PC-9 (cell line): ENCODE measurements at regions not wholly inside any gene's neighbourhood (a gene's known extent, or its start where the extent isn't known, plus 50 kb on each side); places are given as distances from the start of the nearest gene placed in this dataset.

Experiments used
- BruUV-seq: library from RNA; stranded (reverse); fragments of 400-500 nt; replicated peaks from 2 replicates; lab custom pipeline; 2021; lab: Mats Ljungman, UMichigan
- CTCF ChIA-PET: fragments of 300-600 bp; sonication (Branson Sonifier 250); formaldehyde crosslinking; loops from one replicate; lab custom pipeline; 2022; ENCODE audit warnings: antibody characterized with exemption; lab: Charles Lee
- POLR2A ChIA-PET: fragments of 300-600 bp; sonication (Branson Sonifier 250); formaldehyde crosslinking; loops from one replicate; lab custom pipeline; 2022; ENCODE audit warnings: antibody characterized with exemption; ENCODE audit not compliant: unreplicated experiment; lab: Charles Lee
- DNase-seq, 2 experiments: peaks; one replicate each; pipeline versions ENCODE4 v3.0.0 to v3.0.0-alpha.2; 2015 to 2022; ENCODE audit warnings: mixed read lengths in 1 of 2
- H2AFZ ChIP-seq: fragments of 200-600 bp; sonication (generic); 2 replicates; pipeline ENCODE4 v1.8.1; 2017; ENCODE audit warnings: antibody characterized with exemption
- H3F3A ChIP-seq: fragments of 200-600 bp; sonication (generic); 2 replicates; pipeline ENCODE4 v1.8.1; 2017; ENCODE audit warnings: antibody characterized with exemption, mild to moderate bottlenecking, low read depth; ENCODE audit not compliant: insufficient read depth
- H3K27ac ChIP-seq: fragments of 200-600 bp; sonication (generic); 2 replicates; pipeline ENCODE4 v1.6.1; 2016; ENCODE audit warnings: mixed run types
- H3K27me3 ChIP-seq: fragments of 200-600 bp; sonication (generic); 2 replicates; pipeline ENCODE4 v1.6.1; 2016; ENCODE audit warnings: low read depth, mixed run types; ENCODE audit not compliant: insufficient read depth
- H3K36me3 ChIP-seq: fragments of 200-600 bp; sonication (generic); 2 replicates; pipeline ENCODE4 v1.6.1; 2016; ENCODE audit warnings: low read depth, mixed run types
- H3K4me1 ChIP-seq: fragments of 200-600 bp; sonication (generic); replicated peaks from 2 replicates; pipeline ENCODE4 v1.6.1; 2016; ENCODE audit warnings: mixed run types; ENCODE audit not compliant: insufficient read depth
- H3K4me2 ChIP-seq: fragments of 200-600 bp; sonication (generic); 2 replicates; pipeline ENCODE4 v1.6.1; 2017; ENCODE audit warnings: mixed run types
- H3K4me3 ChIP-seq: fragments of 200-600 bp; sonication (generic); 2 replicates; pipeline ENCODE4 v1.6.1; 2016; ENCODE audit warnings: mixed run types
- H3K79me2 ChIP-seq: fragments of 200-600 bp; sonication (generic); 2 replicates; pipeline ENCODE4 v1.6.1; 2017; ENCODE audit warnings: low read depth, mixed run types
- H3K9me2 ChIP-seq: fragments of 200-600 bp; sonication (generic); 2 replicates; pipeline ENCODE4 v1.8.1; 2017; ENCODE audit warnings: mild to moderate bottlenecking; ENCODE audit not compliant: insufficient read depth
- H3K9me3 ChIP-seq: fragments of 200-600 bp; sonication (generic); 2 replicates; pipeline ENCODE4 v1.8.1; 2016; ENCODE audit warnings: low read depth; ENCODE audit not compliant: insufficient read depth
- H4K20me1 ChIP-seq: fragments of 200-600 bp; sonication (generic); 2 replicates; pipeline ENCODE4 v1.8.1; 2017; ENCODE audit not compliant: insufficient read depth
- EZH2 ChIP-seq: fragments of 200-600 bp; sonication (generic); IDR thresholded peaks from 2 replicates; pipeline ENCODE4 v1.8.0; 2017; ENCODE audit warnings: antibody characterized with exemption, low read depth
- intact Hi-C: fragments of 100-400 bp; cut with micrococcal nuclease; formaldehyde crosslinking; loops from one replicate; pipeline ENCODE4 v1.10.0; 2022; ENCODE audit not compliant: unreplicated experiment
- TF ChIP-seq, protein P1 (sequence below): fragments of 200-600 bp; sonication (generic); conservative IDR thresholded peaks from 2 replicates; pipeline ENCODE4 v1.6.1; 2017; ENCODE audit warnings: mixed run types, antibody characterized with exemption, mild to moderate bottlenecking, moderate library complexity

DNA sequence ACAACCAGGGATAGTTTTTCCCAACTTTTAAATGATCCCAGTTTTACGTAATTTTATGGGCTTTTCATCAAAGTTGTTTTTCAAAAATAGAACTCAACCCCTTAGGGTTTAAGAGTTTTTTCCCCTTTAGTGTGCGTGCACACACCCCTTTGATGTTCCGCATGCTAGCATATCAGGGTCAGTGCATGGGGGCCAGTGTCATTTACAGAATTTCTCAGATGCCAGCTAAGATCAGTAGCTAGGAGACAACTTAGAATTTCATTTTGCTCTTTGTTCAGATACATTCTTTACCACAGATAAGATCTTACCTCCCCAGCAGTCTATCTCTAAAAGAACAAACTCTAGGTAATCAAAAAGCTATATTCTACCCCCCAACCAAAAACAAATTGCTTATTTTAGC lies 238.5 kb upstream of the SASH1 start:
- H3K27me3 ChIP-seq: no peaks in the 10 kb centered on the region
- no peak overlapping the region for H3K4me3 ChIP-seq
- intact Hi-C loops: no loop called here
- H2AFZ ChIP-seq: no peak overlapping the region
- no peaks in the 10 kb centered on the region for H3K9me2 ChIP-seq
- no peaks in the 10 kb centered on the region for H3K79me2 ChIP-seq
- H3K4me1 ChIP-seq: no peaks in the 10 kb centered on the region
- H3K36me3 ChIP-seq: no peaks in the 10 kb centered on the region
- H3K27ac ChIP-seq: no peak overlapping the region
- H3K9me3 ChIP-seq: no peaks in the 10 kb centered on the region
- no peak for DNase-seq
- CTCF ChIA-PET: no interaction called here
- no peaks in the 10 kb centered on the region for H4K20me1 ChIP-seq
- no peaks in the 10 kb centered on the region; the same call in 1 of the 2 replicates for H3F3A ChIP-seq
- H3K4me2 ChIP-seq: no peak overlapping the region
- no TSS peak for BruUV-seq
- POLR2A ChIA-PET: no interaction called here
- no peak for TF ChIP-seq EZH2
- TF ChIP-seq, protein P1, sequence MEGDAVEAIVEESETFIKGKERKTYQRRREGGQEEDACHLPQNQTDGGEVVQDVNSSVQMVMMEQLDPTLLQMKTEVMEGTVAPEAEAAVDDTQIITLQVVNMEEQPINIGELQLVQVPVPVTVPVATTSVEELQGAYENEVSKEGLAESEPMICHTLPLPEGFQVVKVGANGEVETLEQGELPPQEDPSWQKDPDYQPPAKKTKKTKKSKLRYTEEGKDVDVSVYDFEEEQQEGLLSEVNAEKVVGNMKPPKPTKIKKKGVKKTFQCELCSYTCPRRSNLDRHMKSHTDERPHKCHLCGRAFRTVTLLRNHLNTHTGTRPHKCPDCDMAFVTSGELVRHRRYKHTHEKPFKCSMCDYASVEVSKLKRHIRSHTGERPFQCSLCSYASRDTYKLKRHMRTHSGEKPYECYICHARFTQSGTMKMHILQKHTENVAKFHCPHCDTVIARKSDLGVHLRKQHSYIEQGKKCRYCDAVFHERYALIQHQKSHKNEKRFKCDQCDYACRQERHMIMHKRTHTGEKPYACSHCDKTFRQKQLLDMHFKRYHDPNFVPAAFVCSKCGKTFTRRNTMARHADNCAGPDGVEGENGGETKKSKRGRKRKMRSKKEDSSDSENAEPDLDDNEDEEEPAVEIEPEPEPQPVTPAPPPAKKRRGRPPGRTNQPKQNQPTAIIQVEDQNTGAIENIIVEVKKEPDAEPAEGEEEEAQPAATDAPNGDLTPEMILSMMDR: no peak

DNA sequence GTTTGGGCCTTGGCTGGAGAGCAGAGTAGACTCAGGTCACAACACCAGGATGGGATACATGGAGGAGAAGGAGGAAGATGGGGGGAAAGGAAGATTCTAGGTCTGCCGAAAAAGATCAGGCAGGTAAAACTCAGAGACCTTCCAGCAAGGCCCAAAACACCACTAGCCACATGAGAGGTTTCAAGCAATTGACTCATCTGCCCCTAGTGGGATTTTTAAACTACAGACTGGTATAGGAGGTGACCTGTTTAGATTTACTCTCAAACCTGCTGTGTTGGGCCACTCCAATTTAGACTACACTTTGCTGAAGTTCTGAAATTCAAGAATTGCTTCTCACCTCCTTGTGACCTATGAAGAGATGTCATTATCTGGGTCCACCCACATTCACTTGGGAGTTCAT lies 236.9 kb upstream of the SASH1 start:
- H4K20me1 ChIP-seq: no peaks in the 10 kb centered on the region
- ChIA-PET POLR2A (no interaction called here), CTCF (no interaction called here)
- H3K27me3 ChIP-seq: no peaks in the 10 kb centered on the region
- no peak overlapping the region for H3K27ac ChIP-seq
- intact Hi-C loops: no loop called here
- DNase-seq: no peak
- H3K79me2 ChIP-seq: no peaks in the 10 kb centered on the region
- H3K9me2 ChIP-seq: no peaks in the 10 kb centered on the region
- H3K4me1 ChIP-seq: 0 out of 2 replicates have a peak, but pooled peaks cover 3% of the 10 kb centered on the region
- H3K4me3 ChIP-seq: no peak overlapping the region
- no peak overlapping the region for H2AFZ ChIP-seq
- BruUV-seq: no TSS peak
- H3K36me3 ChIP-seq: no peaks in the 10 kb centered on the region
- H3K4me2 ChIP-seq: no peak overlapping the region
- no peaks in the 10 kb centered on the region; the same call in 1 of the 2 replicates for H3F3A ChIP-seq
- H3K9me3 ChIP-seq: no peaks in the 10 kb centered on the region
- TF ChIP-seq, protein P1: no peak
- TF ChIP-seq EZH2: no peak

- no peak for DNase-seq
- Histone ChIP-seq H3K9me3 (no peaks in the 10 kb centered on the region), H3K4me2 (no peak overlapping the region), H3K4me3 (no peak overlapping the region), H3K27ac (no peak overlapping the region), H3K9me2 (no peaks in the 10 kb centered on the region), H3F3A (no peaks in the 10 kb centered on the region; the same call in 1 of the 2 replicates), H2AFZ (no peak overlapping the region), H4K20me1 (no peaks in the 10 kb centered on the region), H3K4me1 (peaks cover 11% of the 10 kb centered on the region), H3K36me3 (no peaks in the 10 kb centered on the region), H3K79me2 (no peaks in the 10 kb centered on the region), H3K27me3 (no peaks in the 10 kb centered on the region)
- intact Hi-C loops: no loop called here
- TF ChIP-seq, protein P1: no peak
- no peak for TF ChIP-seq EZH2
- ChIA-PET POLR2A (no interaction called here), CTCF (no interaction called here)
- no TSS peak for BruUV-seq
These were observed 234.7 kb upstream of the SASH1 start for GRCh38 chr6:148107911-148108310.
